ENCODE measurements at regions not wholly inside any gene's neighbourhood (a gene's known extent, or its start where the extent isn't known, plus 50 kb on each side); places are given as distances from the start of the nearest gene placed in this dataset.

DNA sequence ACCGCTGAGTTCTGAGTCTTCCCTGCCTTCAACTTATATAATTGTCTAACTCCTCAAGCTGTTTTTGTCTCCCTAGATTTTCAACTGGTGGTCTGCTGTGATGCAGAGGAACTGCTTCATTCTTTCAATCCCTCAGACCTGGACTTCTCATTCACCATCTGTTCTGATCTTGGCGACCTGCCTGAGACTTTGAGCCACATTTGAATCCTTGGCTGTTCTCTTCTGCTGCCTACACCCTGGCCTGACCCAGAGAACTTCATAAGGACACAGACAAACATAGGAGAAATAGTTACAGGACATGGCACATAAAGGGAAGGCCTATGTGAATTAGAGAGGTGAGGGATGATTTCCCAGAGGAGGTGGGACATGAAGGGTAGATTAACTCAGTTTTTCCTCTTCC lies 326.7 kb downstream of the PTEN start:
- DNase-seq, result no peak
- TF ChIP-seq, protein P1, sequence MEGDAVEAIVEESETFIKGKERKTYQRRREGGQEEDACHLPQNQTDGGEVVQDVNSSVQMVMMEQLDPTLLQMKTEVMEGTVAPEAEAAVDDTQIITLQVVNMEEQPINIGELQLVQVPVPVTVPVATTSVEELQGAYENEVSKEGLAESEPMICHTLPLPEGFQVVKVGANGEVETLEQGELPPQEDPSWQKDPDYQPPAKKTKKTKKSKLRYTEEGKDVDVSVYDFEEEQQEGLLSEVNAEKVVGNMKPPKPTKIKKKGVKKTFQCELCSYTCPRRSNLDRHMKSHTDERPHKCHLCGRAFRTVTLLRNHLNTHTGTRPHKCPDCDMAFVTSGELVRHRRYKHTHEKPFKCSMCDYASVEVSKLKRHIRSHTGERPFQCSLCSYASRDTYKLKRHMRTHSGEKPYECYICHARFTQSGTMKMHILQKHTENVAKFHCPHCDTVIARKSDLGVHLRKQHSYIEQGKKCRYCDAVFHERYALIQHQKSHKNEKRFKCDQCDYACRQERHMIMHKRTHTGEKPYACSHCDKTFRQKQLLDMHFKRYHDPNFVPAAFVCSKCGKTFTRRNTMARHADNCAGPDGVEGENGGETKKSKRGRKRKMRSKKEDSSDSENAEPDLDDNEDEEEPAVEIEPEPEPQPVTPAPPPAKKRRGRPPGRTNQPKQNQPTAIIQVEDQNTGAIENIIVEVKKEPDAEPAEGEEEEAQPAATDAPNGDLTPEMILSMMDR (IDR thresholded peaks at IDR 0.05), result no peak
- no peak overlapping the region for H3K4me3 Mint-ChIP-seq
- 100% methylated on average over 2 of the region's 2 CpGs for WGBS (ENCODE audit: insufficient coverage)
- Histone ChIP-seq H3K9me3 (ENCODE audit: control insufficient read depth, insufficient read depth, low read length) (no peaks in the 10 kb centered on the region), H3K4me1 (ENCODE audit: control insufficient read depth, insufficient read depth, low read length) (peaks cover 13% of the 10 kb centered on the region), H3K27ac (ENCODE audit: low read length) (no peak overlapping the region), H3K27me3 (ENCODE audit: control insufficient read depth, insufficient read depth, low read length) (no peaks in the 10 kb centered on the region), H3K36me3 (ENCODE audit: control insufficient read depth, insufficient read depth, low read length) (no peaks in the 10 kb centered on the region), H3K4me3 (ENCODE audit: low read length) (no peak overlapping the region)
- no peaks in the 10 kb centered on the region for H3K36me3 Mint-ChIP-seq
- H3K27me3 Mint-ChIP-seq (ENCODE audit: low read depth in 2 of 2), result peaks cover 0 to 7% of the 10 kb centered on the region in 2 donors
- H3K27ac Mint-ChIP-seq, result no peak overlapping the region
- peaks cover 14 to 25% of the 10 kb centered on the region in 2 donors for H3K4me1 Mint-ChIP-seq
- no peak for ATAC-seq
- H3K9me3 Mint-ChIP-seq, result no peaks in the 10 kb centered on the region
- intact Hi-C loops (cut with micrococcal nuclease), result no loop called here

DNA sequence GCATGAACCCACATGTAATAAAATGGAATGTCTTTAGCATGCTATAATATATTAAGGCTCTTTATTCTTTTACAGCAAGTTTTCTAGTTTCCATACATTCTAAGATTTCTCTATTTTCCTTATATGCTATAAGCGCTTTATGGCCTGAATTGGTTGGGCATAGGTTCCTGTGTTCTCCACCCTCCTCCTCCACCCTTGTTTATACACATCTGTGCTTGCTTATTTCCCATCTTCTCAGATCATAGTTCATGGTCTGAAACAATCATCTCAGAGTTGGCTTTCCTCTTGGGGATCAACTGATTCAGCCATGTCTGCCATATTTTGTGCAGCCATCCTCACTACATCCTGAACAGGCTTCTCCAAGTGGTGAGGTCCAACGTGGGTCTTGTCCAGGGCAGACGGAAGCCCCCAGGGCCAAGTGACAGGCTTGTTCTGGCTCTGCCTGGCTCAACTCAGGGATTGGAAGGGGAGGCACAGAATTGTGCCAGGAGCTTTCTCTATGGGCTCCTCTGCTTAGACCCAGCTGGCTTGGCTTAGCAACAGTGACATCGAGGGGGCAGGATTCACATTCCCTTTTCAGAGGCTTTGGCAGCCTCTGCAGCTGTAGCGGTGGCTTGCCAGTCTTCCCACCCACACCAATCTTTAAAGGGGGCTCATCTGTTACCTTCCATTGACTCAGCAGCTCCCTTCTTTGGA lies 327.3 kb downstream of the PTEN start:
- Histone ChIP-seq H3K27ac (ENCODE audit: low read length) (no peak overlapping the region), H3K4me3 (ENCODE audit: low read length) (no peak overlapping the region), H3K27me3 (ENCODE audit: control insufficient read depth, insufficient read depth, low read length) (no peaks in the 10 kb centered on the region), H3K9me3 (ENCODE audit: control insufficient read depth, insufficient read depth, low read length) (no peaks in the 10 kb centered on the region), H3K4me1 (ENCODE audit: control insufficient read depth, insufficient read depth, low read length) (peaks cover 16% of the 10 kb centered on the region), H3K36me3 (ENCODE audit: control insufficient read depth, insufficient read depth, low read length) (no peaks in the 10 kb centered on the region)
- Mint-ChIP-seq H3K27me3 (ENCODE audit: low read depth in 2 of 2) (peaks cover 0 to 7% of the 10 kb centered on the region in 2 donors), H3K27ac (no peak overlapping the region), H3K9me3 (no peaks in the 10 kb centered on the region), H3K36me3 (no peaks in the 10 kb centered on the region), H3K4me1 (peaks cover 14 to 28% of the 10 kb centered on the region in 2 donors), H3K4me3 (no peak overlapping the region)
- WGBS (ENCODE audit: insufficient coverage), result 95% methylated on average over 5 of the region's 5 CpGs
- DNase-seq, result no peak
- intact Hi-C loops (cut with micrococcal nuclease), result no loop called here
- TF ChIP-seq, protein P1 (IDR thresholded peaks at IDR 0.05), result no peak
- ATAC-seq, result no peak

DNA sequence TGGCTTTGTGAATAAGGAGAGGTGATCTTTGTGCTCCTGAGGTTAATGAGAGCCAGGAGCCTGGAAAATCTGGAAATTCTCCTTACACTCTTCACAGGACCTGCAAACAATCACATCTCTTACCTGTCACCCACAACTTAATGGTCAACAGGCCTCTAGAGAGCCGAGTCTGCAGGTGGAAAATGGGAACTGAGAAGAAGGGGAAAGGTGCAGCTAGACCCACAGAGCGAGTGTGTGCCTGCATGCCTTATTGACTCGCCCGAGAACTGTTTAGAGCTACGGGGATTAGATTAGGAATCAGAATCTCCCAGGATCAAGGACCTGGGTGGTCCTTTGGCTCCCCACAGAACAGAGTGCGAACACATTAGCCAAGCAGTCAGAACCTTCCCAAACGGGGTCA lies 329.6 kb downstream of the PTEN start:
- DNase-seq, result no peak
- Mint-ChIP-seq H3K36me3 (no peaks in the 10 kb centered on the region), H3K27ac (peak overlapping the region in 1 of 2 donors; percentile 72), H3K4me1 (peaks cover 14 to 34% of the 10 kb centered on the region in 2 donors), H3K4me3 (no peak overlapping the region), H3K27me3 (ENCODE audit: low read depth in 2 of 2) (no peaks in the 10 kb centered on the region), H3K9me3 (no peaks in the 10 kb centered on the region)
- 90% methylated on average over 7 of the region's 7 CpGs for WGBS (ENCODE audit: insufficient coverage)
- intact Hi-C loops (cut with micrococcal nuclease), result no loop called here
- ATAC-seq, result no peak
- peaks cover 16% of the 10 kb centered on the region for H3K4me1 ChIP-seq (ENCODE audit: control insufficient read depth, insufficient read depth, low read length)
- H3K9me3 ChIP-seq (ENCODE audit: control insufficient read depth, insufficient read depth, low read length), result no peaks in the 10 kb centered on the region
- no peak overlapping the region for H3K4me3 ChIP-seq (ENCODE audit: low read length)
- no peak overlapping the region for H3K27ac ChIP-seq (ENCODE audit: low read length)
- no peaks in the 10 kb centered on the region for H3K36me3 ChIP-seq (ENCODE audit: control insufficient read depth, insufficient read depth, low read length)
- TF ChIP-seq, protein P1 (IDR thresholded peaks at IDR 0.05), result no peak
- H3K27me3 ChIP-seq (ENCODE audit: control insufficient read depth, insufficient read depth, low read length), result no peaks in the 10 kb centered on the region

Measured in natural killer cell (primary cell).